ENCODE measurements at regions not wholly inside any gene's neighbourhood (a gene's known extent, or its start where the extent isn't known, plus 50 kb on each side); places are given as distances from the start of the nearest gene placed in this dataset.
"Not testable (repeated sequence)": the region's sequence is repeated elsewhere in the genome, so short reads cannot be mapped to it uniquely, and the experiment has no call there.

DNA sequence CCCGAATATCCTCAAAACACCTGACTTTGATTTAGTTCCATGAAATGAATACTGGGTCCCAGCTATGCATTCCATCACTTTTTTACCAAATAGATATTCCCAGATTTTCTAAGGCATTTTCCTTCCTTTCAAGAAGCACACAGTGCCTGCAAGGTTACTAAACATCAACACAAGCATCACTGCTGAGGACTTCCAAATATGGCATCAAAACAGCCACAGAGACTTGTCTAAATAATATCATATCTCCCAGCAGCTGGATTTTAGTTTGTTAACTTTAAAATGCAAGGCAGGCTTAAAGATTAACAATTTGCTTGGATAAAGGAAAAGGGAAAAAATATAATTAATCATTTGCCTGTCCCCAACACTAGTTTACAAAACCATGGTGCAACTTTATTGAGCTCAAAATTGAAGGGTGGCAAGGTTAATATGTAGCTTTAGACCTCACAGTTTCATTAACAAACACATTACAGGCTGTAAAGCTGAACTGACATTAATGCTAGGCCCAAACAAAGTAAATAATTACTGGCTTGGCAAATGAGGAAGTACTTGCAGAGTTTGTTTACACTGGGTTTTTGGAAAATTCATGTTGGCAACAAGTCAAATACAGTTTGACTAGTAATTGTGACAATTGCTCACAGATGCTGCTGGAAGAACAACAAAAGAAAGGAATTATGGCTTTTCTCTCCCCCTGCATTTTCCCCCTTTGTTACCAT is 401.7 kb upstream of the CDIN1 start:
- H3K4me1 Mint-ChIP-seq (ENCODE audit: low read depth), result no peaks in the 10 kb centered on the region
- DNase-seq (ENCODE audit: low spot score), result no peak
- intact Hi-C loops (cut with micrococcal nuclease), result no loop called here
- H3K27ac Mint-ChIP-seq, result no peak overlapping the region
- no peaks in the 10 kb centered on the region for H3K27me3 Mint-ChIP-seq (ENCODE audit: insufficient read depth)
- no peaks in the 10 kb centered on the region for H3K36me3 Mint-ChIP-seq (ENCODE audit: low read depth)
- no peaks in the 10 kb centered on the region for H3K9me3 Mint-ChIP-seq
- no peak overlapping the region for H3K4me3 Mint-ChIP-seq

DNA sequence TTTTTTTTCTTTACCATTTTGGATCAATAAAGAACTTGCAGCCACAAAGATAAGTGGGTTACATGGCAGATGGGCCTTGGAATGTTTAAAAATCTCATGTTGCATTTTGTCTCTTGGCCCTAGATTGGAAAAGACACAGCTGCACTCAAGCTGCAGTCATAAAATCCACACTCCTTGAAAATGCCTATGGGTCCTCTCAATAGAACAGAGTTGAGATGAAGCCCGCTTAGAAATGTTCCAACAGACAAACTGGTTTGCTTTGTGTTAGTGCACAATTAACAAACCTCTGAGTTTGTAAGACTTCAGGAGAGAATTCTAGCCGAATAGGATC is 401.2 kb upstream of the CDIN1 start:
- Mint-ChIP-seq H3K9me3 (no peaks in the 10 kb centered on the region), H3K4me1 (ENCODE audit: low read depth) (no peaks in the 10 kb centered on the region), H3K4me3 (no peak overlapping the region), H3K36me3 (ENCODE audit: low read depth) (no peaks in the 10 kb centered on the region), H3K27me3 (ENCODE audit: insufficient read depth) (no peaks in the 10 kb centered on the region), H3K27ac (no peak overlapping the region)
- intact Hi-C loops (cut with micrococcal nuclease), result no loop called here
- DNase-seq (ENCODE audit: low spot score), result no peak

- Mint-ChIP-seq H3K9me3 (peaks cover 4% of the 10 kb centered on the region), H3K4me1 (ENCODE audit: low read depth) (no peaks in the 10 kb centered on the region), H3K27me3 (ENCODE audit: insufficient read depth) (no peaks in the 10 kb centered on the region), H3K27ac (no peak overlapping the region), H3K4me3 (no peak overlapping the region), H3K36me3 (ENCODE audit: low read depth) (no peaks in the 10 kb centered on the region)
- intact Hi-C loops (cut with micrococcal nuclease), result no loop called here
- DNase-seq (ENCODE audit: low spot score), result no peak
Observed at GRCh38 chr15:36183201-36183600, 396.2 kb upstream of the CDIN1 start.

DNA sequence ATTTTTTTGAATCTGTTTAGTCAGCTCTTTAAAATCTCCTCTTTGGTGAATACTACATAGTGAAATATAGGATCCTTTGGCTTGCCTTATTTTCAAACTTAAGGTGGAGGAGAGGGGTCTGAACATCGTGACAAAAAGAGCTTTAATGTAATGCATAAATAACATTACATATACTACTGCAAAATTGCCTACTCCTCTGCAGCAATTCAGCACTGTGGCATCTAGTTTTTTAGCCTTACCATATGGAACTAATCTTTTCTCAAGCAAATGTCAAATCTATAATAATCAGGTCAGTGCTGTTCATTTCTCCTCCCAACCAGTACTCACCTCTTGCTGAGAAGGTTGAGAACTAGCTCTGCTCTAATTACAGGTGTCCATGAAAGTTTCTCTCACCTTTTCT is 394.0 kb upstream of the CDIN1 start:
- no peaks in the 10 kb centered on the region for H3K36me3 Mint-ChIP-seq (ENCODE audit: low read depth)
- peaks cover 4% of the 10 kb centered on the region for H3K9me3 Mint-ChIP-seq
- intact Hi-C loops (cut with micrococcal nuclease), result no loop called here
- H3K27ac Mint-ChIP-seq, result no peak overlapping the region
- no peaks in the 10 kb centered on the region for H3K4me1 Mint-ChIP-seq (ENCODE audit: low read depth)
- no peak overlapping the region for H3K4me3 Mint-ChIP-seq
- H3K27me3 Mint-ChIP-seq (ENCODE audit: insufficient read depth), result no peaks in the 10 kb centered on the region
- no peak for DNase-seq (ENCODE audit: low spot score)

DNA sequence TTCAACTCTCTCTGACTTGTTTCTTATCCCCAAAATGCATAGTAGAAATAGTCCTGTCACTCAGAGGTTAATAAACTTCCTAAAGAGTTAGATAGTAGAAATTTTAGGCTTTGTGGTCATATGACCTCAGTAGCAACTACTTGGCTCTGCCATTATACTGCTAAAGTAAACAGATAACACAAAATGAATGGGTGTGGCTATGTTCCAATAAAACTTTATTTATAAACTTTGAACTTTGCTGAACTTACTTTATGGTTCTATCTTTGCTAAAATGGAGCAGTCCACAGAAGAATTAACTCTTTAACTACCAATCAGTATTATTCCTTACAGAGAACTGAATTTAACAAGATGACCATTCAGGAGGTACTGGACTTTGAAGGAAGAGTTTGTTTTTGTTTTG is 393.6 kb upstream of the CDIN1 start:
- Mint-ChIP-seq H3K27ac (no peak overlapping the region), H3K36me3 (ENCODE audit: low read depth) (no peaks in the 10 kb centered on the region), H3K4me3 (no peak overlapping the region), H3K4me1 (ENCODE audit: low read depth) (no peaks in the 10 kb centered on the region), H3K27me3 (ENCODE audit: insufficient read depth) (no peaks in the 10 kb centered on the region), H3K9me3 (peaks cover 4% of the 10 kb centered on the region)
- intact Hi-C loops (cut with micrococcal nuclease), result no loop called here
- DNase-seq (ENCODE audit: low spot score), result no peak

GRCh38 chr15:36186376-36186775 is 393.1 kb upstream of the CDIN1 start:
- Mint-ChIP-seq H3K36me3 (ENCODE audit: low read depth) (no peaks in the 10 kb centered on the region), H3K9me3 (peaks cover 4% of the 10 kb centered on the region), H3K4me1 (ENCODE audit: low read depth) (no peaks in the 10 kb centered on the region), H3K27me3 (ENCODE audit: insufficient read depth) (no peaks in the 10 kb centered on the region), H3K27ac (no peak overlapping the region), H3K4me3 (no peak overlapping the region)
- DNase-seq (ENCODE audit: low spot score), result no peak
- intact Hi-C loops (cut with micrococcal nuclease), result no loop called here

- no peak overlapping the region for H3K4me3 Mint-ChIP-seq
- no peak for DNase-seq (ENCODE audit: low spot score)
Observed at GRCh38 chr15:36191459-36191858, 388.0 kb upstream of the CDIN1 start.

DNA sequence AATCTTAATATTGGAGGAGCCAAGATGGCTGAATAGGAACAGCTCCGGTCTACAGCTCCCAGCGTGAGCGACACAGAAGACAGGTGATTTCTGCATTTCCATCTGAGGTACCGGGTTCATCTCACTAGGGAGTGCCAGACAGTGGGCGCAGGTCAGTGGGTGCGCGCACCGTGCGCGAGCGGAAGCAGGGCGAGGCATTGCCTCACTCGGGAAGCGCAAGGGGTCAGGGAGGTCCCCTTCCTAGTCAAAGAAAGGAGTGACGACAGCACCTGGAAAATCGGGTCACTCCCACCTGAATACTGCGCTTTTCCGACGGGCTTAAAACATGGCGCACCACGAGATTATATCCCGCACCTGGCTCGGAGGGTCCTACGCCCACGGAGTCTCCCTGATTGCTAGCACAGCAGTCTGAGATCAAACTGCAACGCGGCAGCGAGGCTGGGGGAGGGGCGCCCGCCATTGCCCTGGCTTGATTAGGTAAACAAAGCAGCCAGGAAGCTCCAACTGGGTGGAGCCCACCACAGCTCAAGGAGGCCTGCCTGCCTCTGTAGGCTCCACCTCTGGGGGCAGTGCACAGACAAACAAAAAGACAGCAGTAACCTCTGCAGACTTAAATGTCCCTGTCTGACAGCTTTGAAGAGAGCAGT is 383.9 kb upstream of the CDIN1 start:
- H3K4me3 Mint-ChIP-seq; H3K27me3 Mint-ChIP-seq (ENCODE audit: insufficient read depth); DNase-seq (ENCODE audit: low spot score); intact Hi-C loops (cut with micrococcal nuclease); H3K36me3 Mint-ChIP-seq (ENCODE audit: low read depth); H3K27ac Mint-ChIP-seq; H3K4me1 Mint-ChIP-seq (ENCODE audit: low read depth); H3K9me3 Mint-ChIP-seq: not testable (repeated sequence)

More at GRCh38 chr15:36191459-36191858, 388.0 kb upstream of the CDIN1 start:
- intact Hi-C loops (cut with micrococcal nuclease), result no loop called here
- Mint-ChIP-seq H3K27me3 (ENCODE audit: insufficient read depth) (no peaks in the 10 kb centered on the region), H3K36me3 (ENCODE audit: low read depth) (no peaks in the 10 kb centered on the region), H3K4me1 (ENCODE audit: low read depth) (no peaks in the 10 kb centered on the region), H3K9me3 (no peaks in the 10 kb centered on the region), H3K27ac (no peak overlapping the region)

DNA sequence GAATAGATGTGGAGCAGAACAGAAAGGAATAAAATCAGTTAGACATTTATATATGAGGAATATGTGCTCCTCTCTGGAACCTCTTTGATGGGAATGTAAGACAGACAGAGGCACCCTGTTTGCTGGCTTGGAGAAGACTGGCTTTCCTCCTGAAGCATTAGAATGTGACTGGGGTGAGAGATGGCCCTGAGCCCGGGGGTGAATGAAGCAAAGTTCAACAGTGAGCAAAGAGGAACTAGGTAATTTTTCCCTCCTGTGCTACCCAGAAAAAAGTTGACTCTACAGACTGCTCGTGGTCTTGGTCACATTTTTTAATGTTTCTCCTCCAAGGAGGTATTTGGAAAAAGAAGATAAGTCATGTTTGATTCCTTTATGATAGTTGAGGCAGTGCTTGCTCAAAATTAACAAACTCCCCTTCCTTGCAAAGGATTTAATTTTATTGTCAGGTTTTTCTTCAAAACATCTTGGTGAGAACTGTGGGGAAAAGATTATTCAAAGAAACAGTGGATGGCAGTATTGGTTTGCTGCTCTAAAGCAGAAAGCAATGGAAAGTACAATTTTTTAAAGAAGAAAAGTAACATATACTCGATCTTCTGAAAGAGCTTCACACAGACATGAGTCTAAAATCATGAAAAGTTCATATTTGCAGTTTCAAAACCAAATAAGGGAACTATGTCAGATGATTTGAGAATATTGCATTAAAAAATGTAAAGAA is 370.4 kb upstream of the CDIN1 start:
- Mint-ChIP-seq H3K4me3 (no peak overlapping the region), H3K27ac (no peak overlapping the region), H3K36me3 (ENCODE audit: low read depth) (no peaks in the 10 kb centered on the region), H3K4me1 (ENCODE audit: low read depth) (no peaks in the 10 kb centered on the region), H3K9me3 (peaks cover 7% of the 10 kb centered on the region), H3K27me3 (ENCODE audit: insufficient read depth) (no peaks in the 10 kb centered on the region)
- no peak for DNase-seq (ENCODE audit: low spot score)
- intact Hi-C loops (cut with micrococcal nuclease), result no loop called here

DNA sequence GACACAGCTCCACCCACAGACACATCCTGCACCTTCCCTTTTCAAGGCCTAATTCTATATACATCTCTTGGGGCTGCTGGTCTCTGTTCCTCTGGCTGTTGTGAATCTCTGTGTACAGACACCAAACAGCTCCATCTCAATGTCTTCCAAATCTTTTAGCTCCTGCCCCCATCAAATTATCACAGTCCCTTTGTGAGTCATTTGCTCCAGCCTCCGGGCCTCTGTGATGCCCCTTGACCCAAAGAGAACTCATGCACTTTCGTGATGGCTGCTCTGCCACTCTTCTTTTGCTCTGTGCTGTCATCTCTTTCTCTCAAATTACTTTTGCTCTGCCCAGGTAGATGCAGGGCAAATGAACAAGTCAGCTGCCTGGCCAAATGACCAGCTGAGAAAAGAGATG is 369.0 kb upstream of the CDIN1 start:
- DNase-seq (ENCODE audit: low spot score), result no peak
- intact Hi-C loops (cut with micrococcal nuclease), result no loop called here
- Mint-ChIP-seq H3K4me1 (ENCODE audit: low read depth) (no peaks in the 10 kb centered on the region), H3K27me3 (ENCODE audit: insufficient read depth) (no peaks in the 10 kb centered on the region), H3K9me3 (peaks cover 5% of the 10 kb centered on the region), H3K4me3 (no peak overlapping the region), H3K27ac (no peak overlapping the region), H3K36me3 (ENCODE audit: low read depth) (no peaks in the 10 kb centered on the region)

DNA sequence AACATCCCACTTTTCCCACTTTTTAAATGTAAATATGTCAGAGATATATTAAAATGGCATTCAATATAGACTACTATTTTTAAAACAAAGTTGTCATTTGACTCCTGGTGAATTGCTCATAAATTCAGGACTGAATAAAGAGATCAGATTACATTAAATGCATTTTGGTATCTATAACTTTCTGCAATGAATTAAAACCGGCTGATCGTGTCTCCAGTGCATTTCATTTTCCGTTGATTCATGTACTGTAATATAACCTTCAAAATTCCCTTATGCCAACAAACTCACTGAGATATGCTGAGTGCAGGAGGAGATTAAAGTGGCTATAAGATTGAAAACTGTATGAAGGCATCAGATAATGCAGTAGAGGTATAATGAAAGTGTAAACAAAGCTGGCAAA is 361.1 kb upstream of the CDIN1 start:
- Mint-ChIP-seq H3K4me1 (ENCODE audit: low read depth) (no peaks in the 10 kb centered on the region), H3K4me3 (no peak overlapping the region), H3K27ac (no peak overlapping the region), H3K36me3 (ENCODE audit: low read depth) (no peaks in the 10 kb centered on the region), H3K27me3 (ENCODE audit: insufficient read depth) (no peaks in the 10 kb centered on the region), H3K9me3 (peaks cover 13% of the 10 kb centered on the region)
- intact Hi-C loops (cut with micrococcal nuclease), result no loop called here
- no peak for DNase-seq (ENCODE audit: low spot score)

- H3K4me1 Mint-ChIP-seq (ENCODE audit: low read depth), result no peaks in the 10 kb centered on the region
Observed at GRCh38 chr15:36218991-36219390, 360.4 kb upstream of the CDIN1 start.

DNA sequence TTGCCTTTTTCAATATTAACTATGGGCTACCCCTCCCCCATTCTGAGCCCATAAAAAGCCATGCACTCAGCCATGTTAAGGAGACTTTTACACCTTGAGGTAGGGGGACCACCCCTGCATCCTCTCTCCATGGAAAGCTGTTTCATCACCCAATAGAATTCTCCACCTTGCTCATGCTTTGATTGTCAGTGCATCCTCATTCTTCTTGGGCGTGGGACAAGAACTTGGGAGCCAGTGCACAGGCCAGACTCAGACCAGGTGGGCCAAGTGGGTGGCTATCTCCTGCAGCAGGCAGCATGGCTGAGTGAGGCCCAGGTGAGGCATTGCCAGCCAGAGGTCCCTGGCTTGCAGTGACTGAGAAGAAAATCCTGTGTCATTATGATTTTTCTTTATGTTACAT is 357.4 kb upstream of the CDIN1 start:
- peaks cover 8% of the 10 kb centered on the region for H3K9me3 Mint-ChIP-seq
- intact Hi-C loops (cut with micrococcal nuclease), result no loop called here
- no peak for DNase-seq (ENCODE audit: low spot score)
- H3K4me1 Mint-ChIP-seq (ENCODE audit: low read depth), result no peaks in the 10 kb centered on the region
- H3K27me3 Mint-ChIP-seq (ENCODE audit: insufficient read depth), result no peaks in the 10 kb centered on the region
- no peak overlapping the region for H3K4me3 Mint-ChIP-seq
- H3K27ac Mint-ChIP-seq, result no peak overlapping the region
- H3K36me3 Mint-ChIP-seq (ENCODE audit: low read depth), result no peaks in the 10 kb centered on the region

More at GRCh38 chr15:36218991-36219390, 360.4 kb upstream of the CDIN1 start:
- H3K27me3 Mint-ChIP-seq (ENCODE audit: insufficient read depth), result no peaks in the 10 kb centered on the region
- H3K36me3 Mint-ChIP-seq (ENCODE audit: low read depth), result no peaks in the 10 kb centered on the region
- H3K9me3 Mint-ChIP-seq, result peaks cover 8% of the 10 kb centered on the region
- H3K4me3 Mint-ChIP-seq, result no peak overlapping the region
- DNase-seq (ENCODE audit: low spot score), result no peak
- intact Hi-C loops (cut with micrococcal nuclease), result no loop called here
- H3K27ac Mint-ChIP-seq, result no peak overlapping the region

All from activated T-helper 1 cell treated with anti-CD3 and anti-CD28 coated beads, Interleukin-12 subunit alpha, Interleukin-12 subunit beta, Interleukin-2, Interleukin-4 antibody, amounts not matched to agents 30 ng/mL and 10 ng/mL and 1 ng/mL, durations not matched to agents 14 hours and 24 hours and 36 hours (primary cell).